ENCODE measurements at regions not wholly inside any gene's neighbourhood (a gene's known extent, or its start where the extent isn't known, plus 50 kb on each side); places are given as distances from the start of the nearest gene placed in this dataset.

GRCh38 chr5:12793373-12793772 is 889.1 kb upstream of the CTNND2 start:
- no peak overlapping the region for H3K4ac ChIP-seq (replicated peaks; ENCODE audit: insufficient read length, low read depth, low read length)
- H3K27ac ChIP-seq (ENCODE audit: low read depth, low read length): no peak overlapping the region
- no peaks in the 10 kb centered on the region for H3K79me2 ChIP-seq (ENCODE audit: control insufficient read depth in 1 of 2, insufficient read depth in 2 of 2, low read length in 2 of 2)
- no peak overlapping the region for H2BK20ac ChIP-seq (ENCODE audit: low read length)
- H4K8ac ChIP-seq (ENCODE audit: extremely low read depth, insufficient read depth, low read length): no peak overlapping the region
- H3K18ac ChIP-seq (ENCODE audit: extremely low read depth, low read length): no peak overlapping the region
- H3K23ac ChIP-seq (ENCODE audit: insufficient read length): no peak overlapping the region
- H2BK5ac ChIP-seq (ENCODE audit: low read depth, low read length): no peak overlapping the region
- no peak overlapping the region for H2AK5ac ChIP-seq (ENCODE audit: low read depth, low read length)
- H3K9ac ChIP-seq (replicated peaks in 1 of 4; ENCODE audit: extremely low read depth in 1 of 4, low read depth in 3 of 4, low read length in 3 of 4): no peak overlapping the region
- H3K56ac ChIP-seq (replicated peaks; ENCODE audit: insufficient read length, low read depth, low read length): no peak overlapping the region
- H2BK15ac ChIP-seq (ENCODE audit: low read length): no peak overlapping the region
- no peak overlapping the region for H2BK12ac ChIP-seq (ENCODE audit: low read depth, low read length)
- no peak overlapping the region for H2AFZ ChIP-seq (ENCODE audit: low read length)
- 100% methylated on average over 1 of the region's 1 CpG; no CpG with 5 or more reads in 1 of the 2 experiments for WGBS, 2 experiments (ENCODE audit: extremely low coverage in 1 of 2, insufficient coverage in 1 of 2, insufficient read length in 1 of 2, insufficient replicate concordance in 2 of 2, low coverage in 1 of 2, low lambda C conversion rate in 2 of 2, missing lambda C conversion rate in 1 of 2)
- FAIRE-seq (no peak), DNase-seq (ENCODE audit: low read depth in 1 of 2, low spot score in 2 of 2) (no peak)
- ChIA-PET POLR2A (ENCODE audit: partially characterized antibody) (no interaction called here), CTCF (ENCODE audit: partially characterized antibody) (interaction anchor here (0.5 to 1.3 kb wide), 3 partner anchors 33 to 151 kb away, joined by 3 to 4 read pairs (median 4); no protein-coding TSS in a partner anchor)
- no peaks in the 10 kb centered on the region for H4K20me1 ChIP-seq (replicated peaks in 1 of 2; ENCODE audit: control insufficient read depth in 1 of 2, insufficient read depth in 2 of 2, low read length in 2 of 2)
- H3K27me3 ChIP-seq (replicated peaks in 1 of 4; ENCODE audit: control insufficient read depth in 3 of 4, extremely low read depth in 1 of 4, insufficient read depth in 3 of 4, low read length in 3 of 4): peaks cover 0 to 1% (median 0%) of the 10 kb centered on the region in 4 experiments; a peak in 1 of 7 replicates
- no peak overlapping the region for H2BK120ac ChIP-seq (replicated peaks; ENCODE audit: low read depth, low read length)
- TF ChIP-seq RAD21 (IDR thresholded peaks at IDR 0.05 in 1 of 2, conservative IDR thresholded peaks at IDR 0.05 in 1 of 2; ENCODE audit: low read depth in 2 of 2, low read length in 2 of 2): no peak
- no peak for TF ChIP-seq KDM4A (IDR thresholded peaks at IDR 0.05; ENCODE audit: low read depth, low read length, severe bottlenecking)
- TF ChIP-seq YY1 (IDR thresholded peaks at IDR 0.05; ENCODE audit: low read depth, low read length): no peak
- no peak for TF ChIP-seq NRF1 (IDR thresholded peaks at IDR 0.05; ENCODE audit: low read depth, low read length)
- H3K79me1 ChIP-seq (ENCODE audit: low read depth, low read length): no peaks in the 10 kb centered on the region
- peaks cover 0 to 16% of the 10 kb centered on the region in 2 experiments; a peak in 2 of 4 replicates for H3K9me3 ChIP-seq (ENCODE audit: insufficient read depth in 2 of 2, low read depth in 1 of 2, low read length in 1 of 2)
- no peak overlapping the region for H3K4me3 ChIP-seq (ENCODE audit: extremely low read depth in 1 of 4, insufficient read depth in 2 of 4, low read depth in 3 of 4, low read length in 4 of 4)
- H3K23me2 ChIP-seq (ENCODE audit: low read depth, low read length): no peaks in the 10 kb centered on the region
- no peaks in the 10 kb centered on the region for H3K4me1 ChIP-seq (replicated peaks in 1 of 4; ENCODE audit: control insufficient read depth in 3 of 4, insufficient read depth in 4 of 4, low read length in 3 of 4)
- H4K5ac ChIP-seq (ENCODE audit: insufficient read length, low read depth, low read length): no peak overlapping the region
- H4K91ac ChIP-seq (replicated peaks; ENCODE audit: insufficient read length, low read length): no peak overlapping the region
- no peak overlapping the region for H3K4me2 ChIP-seq (ENCODE audit: insufficient read depth in 1 of 2, low read depth in 2 of 2, low read length in 2 of 2)
- H3K36me3 ChIP-seq (ENCODE audit: control insufficient read depth in 2 of 4, insufficient read depth in 4 of 4, low read length in 3 of 4): no peaks in the 10 kb centered on the region; a peak in 1 of 8 replicates
- H3K14ac ChIP-seq (ENCODE audit: insufficient read length): no peak overlapping the region

Measured in H1 (cell line).